IMR-90 (cell line): ENCODE measurements at regions not wholly inside any gene's neighbourhood (a gene's known extent, or its start where the extent isn't known, plus 50 kb on each side); places are given as distances from the start of the nearest gene placed in this dataset.

ENCODE experiments used
- TF ChIP-seq, protein P1 (sequence below): conservative IDR thresholded peaks from 2 replicates; pipeline ENCODE4 v1.5.1; 2012; ENCODE audit warnings: mild to moderate bottlenecking, low read depth, low read length, improper control_type of control experiment
- TF ChIP-seq, protein P2 (sequence below): fragments of 150-350 bp; IDR thresholded peaks from 2 replicates; pipeline ENCODE4 v1.6.1; 2017; ENCODE audit warnings: mild to moderate bottlenecking, antibody characterized with exemption, low read length, low read depth

DNA sequence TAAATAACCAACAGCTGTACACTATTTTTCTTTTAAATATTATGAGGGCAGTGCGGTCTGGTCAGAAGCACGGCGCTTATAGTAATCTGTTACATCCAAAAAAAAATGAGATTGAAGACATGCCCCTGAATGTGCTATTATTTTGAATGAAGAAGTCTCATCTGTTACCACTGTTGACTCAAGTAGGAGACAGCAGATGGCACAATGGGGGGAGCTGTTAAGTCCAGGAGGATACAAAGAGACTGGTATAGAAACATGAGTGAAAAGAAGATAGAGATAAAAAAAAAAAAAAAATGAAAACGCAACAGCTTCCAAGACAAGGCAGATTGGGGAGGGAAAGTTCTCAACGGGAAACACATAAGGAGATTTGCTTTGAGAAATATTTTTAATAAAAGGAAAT, 425.5 kb upstream of the PKDCC start:
- TF ChIP-seq, protein P1, sequence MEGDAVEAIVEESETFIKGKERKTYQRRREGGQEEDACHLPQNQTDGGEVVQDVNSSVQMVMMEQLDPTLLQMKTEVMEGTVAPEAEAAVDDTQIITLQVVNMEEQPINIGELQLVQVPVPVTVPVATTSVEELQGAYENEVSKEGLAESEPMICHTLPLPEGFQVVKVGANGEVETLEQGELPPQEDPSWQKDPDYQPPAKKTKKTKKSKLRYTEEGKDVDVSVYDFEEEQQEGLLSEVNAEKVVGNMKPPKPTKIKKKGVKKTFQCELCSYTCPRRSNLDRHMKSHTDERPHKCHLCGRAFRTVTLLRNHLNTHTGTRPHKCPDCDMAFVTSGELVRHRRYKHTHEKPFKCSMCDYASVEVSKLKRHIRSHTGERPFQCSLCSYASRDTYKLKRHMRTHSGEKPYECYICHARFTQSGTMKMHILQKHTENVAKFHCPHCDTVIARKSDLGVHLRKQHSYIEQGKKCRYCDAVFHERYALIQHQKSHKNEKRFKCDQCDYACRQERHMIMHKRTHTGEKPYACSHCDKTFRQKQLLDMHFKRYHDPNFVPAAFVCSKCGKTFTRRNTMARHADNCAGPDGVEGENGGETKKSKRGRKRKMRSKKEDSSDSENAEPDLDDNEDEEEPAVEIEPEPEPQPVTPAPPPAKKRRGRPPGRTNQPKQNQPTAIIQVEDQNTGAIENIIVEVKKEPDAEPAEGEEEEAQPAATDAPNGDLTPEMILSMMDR = no peak
- TF ChIP-seq, protein P2, sequence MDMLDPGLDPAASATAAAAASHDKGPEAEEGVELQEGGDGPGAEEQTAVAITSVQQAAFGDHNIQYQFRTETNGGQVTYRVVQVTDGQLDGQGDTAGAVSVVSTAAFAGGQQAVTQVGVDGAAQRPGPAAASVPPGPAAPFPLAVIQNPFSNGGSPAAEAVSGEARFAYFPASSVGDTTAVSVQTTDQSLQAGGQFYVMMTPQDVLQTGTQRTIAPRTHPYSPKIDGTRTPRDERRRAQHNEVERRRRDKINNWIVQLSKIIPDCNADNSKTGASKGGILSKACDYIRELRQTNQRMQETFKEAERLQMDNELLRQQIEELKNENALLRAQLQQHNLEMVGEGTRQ = no peak
